Common myeloid progenitor, CD34-positive (primary cell): ENCODE measurements at regions not wholly inside any gene's neighbourhood (a gene's known extent, or its start where the extent isn't known, plus 50 kb on each side); places are given as distances from the start of the nearest gene placed in this dataset.

ENCODE experiments used
- CTCF ChIA-PET: fragments of 350-600 bp; sonication (Branson Sonifier 250); formaldehyde crosslinking; loops from one replicate; lab custom pipeline; 2021; ENCODE audit warnings: antibody characterized with exemption; lab: Charles Lee
- POLR2A ChIA-PET: fragments of 350-600 bp; sonication (Branson Sonifier 250); formaldehyde crosslinking; loops from one replicate; lab custom pipeline; 2021; ENCODE audit warnings: antibody characterized with exemption; lab: Charles Lee
- DNase-seq, 3 donors: peaks; one replicate each; pipeline versions ENCODE4 v3.0.0 to v3.0.0-alpha.2; 2013
- H3K27ac ChIP-seq, 2 experiments: 1 replicate in 1 of 2; 2 replicates in 1 of 2; pipeline ENCODE4 v1.7.0; 2013; ENCODE audit warnings: inconsistent platforms in 2 of 2, low read length in 2 of 2, mild to moderate bottlenecking in 2 of 2, low read depth in 1 of 2, moderate library complexity in 1 of 2; ENCODE audit not compliant: severe bottlenecking in 2 of 2, insufficient read depth in 1 of 2, poor library complexity in 1 of 2
- H3K27me3 ChIP-seq, 5 experiments: replicated peaks in 2 of 5; 1 replicate in 3 of 5; 2 replicates in 2 of 5; pipeline versions ENCODE4 v1.6.1 to v1.7.0; 2013; ENCODE audit warnings: low read length in 4 of 5, mild to moderate bottlenecking in 2 of 5, moderate library complexity in 2 of 5, inconsistent platforms in 1 of 5; ENCODE audit not compliant: insufficient read depth in 5 of 5, control insufficient read depth in 4 of 5
- H3K36me3 ChIP-seq, 4 experiments: 1 replicate in 2 of 4; 2 replicates in 2 of 4; pipeline versions ENCODE4 v1.6.1 to v1.7.0; 2013; ENCODE audit warnings: low read length in 3 of 4, control low read depth in 1 of 4, mild to moderate bottlenecking in 1 of 4; ENCODE audit not compliant: control insufficient read depth in 4 of 4, insufficient read depth in 4 of 4
- H3K4me1 ChIP-seq, 4 experiments: 1 replicate in 3 of 4; 2 replicates in 1 of 4; pipeline versions ENCODE4 v1.6.1 to v1.7.1; 2013; ENCODE audit warnings: low read length in 3 of 4, mild to moderate bottlenecking in 3 of 4, control low read depth in 1 of 4, inconsistent platforms in 1 of 4, moderate library complexity in 1 of 4; ENCODE audit not compliant: control insufficient read depth in 4 of 4, insufficient read depth in 4 of 4; ENCODE audit errors: control extremely low read depth in 1 of 4
- H3K4me3 ChIP-seq, 7 experiments: 1 replicate in 4 of 7; 2 replicates in 3 of 7; pipeline versions ENCODE4 v1.5.1 to v1.7.0; 2013; ENCODE audit warnings: mild to moderate bottlenecking in 7 of 7, low read length in 6 of 7, moderate library complexity in 6 of 7, inconsistent platforms in 2 of 7, low read depth in 2 of 7, control low read depth in 1 of 7; ENCODE audit not compliant: insufficient read depth in 4 of 7, control insufficient read depth in 1 of 7; ENCODE audit errors: extremely low read depth in 1 of 7
- H3K9me3 ChIP-seq, 5 experiments: 1 replicate in 4 of 5; 2 replicates in 1 of 5; pipeline versions ENCODE4 v1.6.1 to v1.7.1; 2013; ENCODE audit warnings: low read length in 4 of 5, mild to moderate bottlenecking in 2 of 5, inconsistent platforms in 1 of 5, low read depth in 1 of 5, moderate library complexity in 1 of 5; ENCODE audit not compliant: control insufficient read depth in 4 of 5, insufficient read depth in 2 of 5; ENCODE audit errors: control extremely low read depth in 1 of 5
- WGBS: methylation state at CpG from one replicate; pipeline ENCODE4 v1.1.5; 2013; ENCODE audit not compliant: insufficient coverage; 5-methylcytosine and 5-hydroxymethylcytosine counted together

GRCh38 chr4:14863418-14864364 is 138.6 kb upstream of the CPEB2 start:
- no peaks in the 10 kb centered on the region for H3K9me3 ChIP-seq
- H3K4me1 ChIP-seq = peaks cover 0 to 11% (median 8%) of the 10 kb centered on the region in 4 experiments
- DNase-seq = no peak
- no peaks in the 10 kb centered on the region for H3K36me3 ChIP-seq
- ChIA-PET CTCF (interaction anchor here (1.3 to 2.2 kb wide), 2 partner anchors 9 to 11 kb away, joined by 5 to 7 read pairs; no protein-coding TSS in a partner anchor), POLR2A (no interaction called here)
- WGBS = 98% methylated on average over 11 of the region's 16 CpGs
- H3K27ac ChIP-seq = no peak overlapping the region
- H3K27me3 ChIP-seq = peaks cover 0 to 14% (median 12%) of the 10 kb centered on the region in 5 experiments
- H3K4me3 ChIP-seq = no peak overlapping the region

- Histone ChIP-seq H3K9me3 (no peaks in the 10 kb centered on the region), H3K4me1 (peaks cover 0 to 11% (median 8%) of the 10 kb centered on the region in 4 experiments), H3K36me3 (no peaks in the 10 kb centered on the region), H3K4me3 (no peak overlapping the region), H3K27ac (no peak overlapping the region), H3K27me3 (peaks cover 0 to 14% (median 12%) of the 10 kb centered on the region in 5 experiments)
- ChIA-PET CTCF (interaction anchor here (1.3 to 2.2 kb wide), 2 partner anchors 8 to 10 kb away, joined by 5 to 7 read pairs; no protein-coding TSS in a partner anchor), POLR2A (no interaction called here)
- WGBS = 0% methylated on average over 2 of the region's 3 CpGs
- DNase-seq = peak in 2 of 3 donors; percentile 36 to 41
These were observed 137.8 kb upstream of the CPEB2 start for GRCh38 chr4:14864365-14865030.

DNA sequence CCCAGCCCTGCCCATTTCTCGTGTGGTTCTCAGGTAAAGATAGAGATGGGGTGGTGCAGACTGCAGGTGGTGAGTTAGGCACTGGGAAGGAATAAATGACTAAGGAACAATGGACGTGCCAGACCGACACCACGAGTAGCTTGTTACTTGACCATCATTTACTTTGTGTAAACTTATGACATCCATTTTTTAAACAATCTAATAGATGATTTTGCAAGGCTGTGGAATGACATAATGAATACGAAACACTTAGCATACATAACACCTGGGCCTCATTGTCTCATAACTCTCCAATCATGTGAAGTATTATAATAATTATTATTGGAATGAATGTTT is 137.3 kb upstream of the CPEB2 start:
- H3K4me1 ChIP-seq = peaks cover 0 to 11% (median 8%) of the 10 kb centered on the region in 4 experiments
- H3K27me3 ChIP-seq = peaks cover 0 to 14% (median 12%) of the 10 kb centered on the region in 5 experiments
- H3K9me3 ChIP-seq = no peaks in the 10 kb centered on the region
- DNase-seq = no peak
- no peak overlapping the region for H3K4me3 ChIP-seq
- H3K27ac ChIP-seq = no peak overlapping the region
- ChIA-PET POLR2A (no interaction called here), CTCF (interaction anchor here (2.2 kb wide), 1 partner anchor 10 kb away, joined by 7 read pairs; no protein-coding TSS in a partner anchor)
- no peaks in the 10 kb centered on the region for H3K36me3 ChIP-seq
- WGBS = 86% methylated on average over 1 of the region's 5 CpGs

GRCh38 chr4:14865804-14866203 is 136.5 kb upstream of the CPEB2 start:
- Histone ChIP-seq H3K4me1 (peaks cover 0 to 11% (median 8%) of the 10 kb centered on the region in 4 experiments), H3K27ac (no peak overlapping the region), H3K9me3 (no peaks in the 10 kb centered on the region), H3K36me3 (no peaks in the 10 kb centered on the region), H3K4me3 (no peak overlapping the region), H3K27me3 (peaks cover 0 to 14% (median 12%) of the 10 kb centered on the region in 5 experiments)
- DNase-seq = no peak
- POLR2A ChIA-PET = interaction anchor here (0.6 kb wide), 1 partner anchor 307 kb away, joined by 3 read pairs; no protein-coding TSS in a partner anchor
- CTCF ChIA-PET = interaction anchor here (0.6 to 2.2 kb wide), 2 partner anchors 9 to 1220 kb away, joined by 3 to 7 read pairs; no protein-coding TSS in a partner anchor

DNA sequence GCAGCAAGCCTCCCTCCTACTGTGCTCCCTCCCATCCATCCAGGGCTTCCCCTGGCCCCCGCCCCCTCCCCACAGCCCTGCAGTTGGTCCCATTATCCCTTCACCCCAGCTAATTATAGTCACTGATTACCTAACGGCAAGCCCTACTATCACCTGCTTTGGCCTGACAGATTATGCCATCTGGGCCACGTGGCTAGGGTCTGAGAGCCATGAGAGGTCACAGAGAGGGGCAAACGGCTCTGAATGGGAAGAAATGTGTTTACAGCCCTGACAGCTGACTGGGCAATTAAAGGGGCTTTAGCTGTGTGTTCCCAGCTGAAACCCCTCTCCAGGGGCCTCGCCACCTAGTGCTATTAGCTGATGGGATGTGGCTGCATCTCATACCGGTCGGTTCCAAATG is 134.4 kb upstream of the CPEB2 start:
- no peak for DNase-seq
- Histone ChIP-seq H3K36me3 (no peaks in the 10 kb centered on the region), H3K4me3 (no peak overlapping the region), H3K27ac (no peak overlapping the region), H3K27me3 (peaks cover 0 to 8% (median 1%) of the 10 kb centered on the region in 5 experiments), H3K4me1 (peaks cover 0 to 11% (median 8%) of the 10 kb centered on the region in 4 experiments), H3K9me3 (no peaks in the 10 kb centered on the region)
- ChIA-PET POLR2A (no interaction called here), CTCF (interaction anchor here (2.7 kb wide), 1 partner anchor 10 kb away, joined by 9 read pairs; no protein-coding TSS in a partner anchor)
- 95% methylated on average over 5 of the region's 7 CpGs for WGBS

- no peak for DNase-seq
- ChIA-PET POLR2A (no interaction called here), CTCF (interaction anchor here (1.2 to 2.7 kb wide), 2 partner anchors 9 to 1220 kb away, joined by 3 to 9 read pairs; no protein-coding TSS in a partner anchor)
- no peak overlapping the region for H3K4me3 ChIP-seq
- H3K9me3 ChIP-seq = no peaks in the 10 kb centered on the region
- WGBS = 97% methylated on average over 3 of the region's 4 CpGs
- no peak overlapping the region for H3K27ac ChIP-seq
- H3K27me3 ChIP-seq = peaks cover 0 to 4% (median 0%) of the 10 kb centered on the region in 5 experiments
- no peaks in the 10 kb centered on the region for H3K36me3 ChIP-seq
- peaks cover 0 to 11% (median 8%) of the 10 kb centered on the region in 4 experiments for H3K4me1 ChIP-seq
These were observed 133.6 kb upstream of the CPEB2 start for GRCh38 chr4:14868426-14869395.
